ENCODE measurements at regions not wholly inside any gene's neighbourhood (a gene's known extent, or its start where the extent isn't known, plus 50 kb on each side); places are given as distances from the start of the nearest gene placed in this dataset.

GRCh38 chr14:85333841-85334240 is 196.1 kb upstream of the FLRT2 start:
- TF ChIP-seq POLR2A (IDR thresholded peaks at IDR 0.05; ENCODE audit: low read length) (no peak), GATA1 (IDR thresholded peaks at IDR 0.05; ENCODE audit: low read depth, low read length) (no peak)

Measured in erythroblast (primary cell).